ENCODE measurements at regions not wholly inside any gene's neighbourhood (a gene's known extent, or its start where the extent isn't known, plus 50 kb on each side); places are given as distances from the start of the nearest gene placed in this dataset.

GRCh38 chr17:13409455-13409854, 192.3 kb downstream of the HS3ST3A1 start:
- TF ChIP-seq, protein P1, sequence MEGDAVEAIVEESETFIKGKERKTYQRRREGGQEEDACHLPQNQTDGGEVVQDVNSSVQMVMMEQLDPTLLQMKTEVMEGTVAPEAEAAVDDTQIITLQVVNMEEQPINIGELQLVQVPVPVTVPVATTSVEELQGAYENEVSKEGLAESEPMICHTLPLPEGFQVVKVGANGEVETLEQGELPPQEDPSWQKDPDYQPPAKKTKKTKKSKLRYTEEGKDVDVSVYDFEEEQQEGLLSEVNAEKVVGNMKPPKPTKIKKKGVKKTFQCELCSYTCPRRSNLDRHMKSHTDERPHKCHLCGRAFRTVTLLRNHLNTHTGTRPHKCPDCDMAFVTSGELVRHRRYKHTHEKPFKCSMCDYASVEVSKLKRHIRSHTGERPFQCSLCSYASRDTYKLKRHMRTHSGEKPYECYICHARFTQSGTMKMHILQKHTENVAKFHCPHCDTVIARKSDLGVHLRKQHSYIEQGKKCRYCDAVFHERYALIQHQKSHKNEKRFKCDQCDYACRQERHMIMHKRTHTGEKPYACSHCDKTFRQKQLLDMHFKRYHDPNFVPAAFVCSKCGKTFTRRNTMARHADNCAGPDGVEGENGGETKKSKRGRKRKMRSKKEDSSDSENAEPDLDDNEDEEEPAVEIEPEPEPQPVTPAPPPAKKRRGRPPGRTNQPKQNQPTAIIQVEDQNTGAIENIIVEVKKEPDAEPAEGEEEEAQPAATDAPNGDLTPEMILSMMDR (IDR thresholded peaks at IDR 0.05; ENCODE audit: low read depth, low read length, missing control alignments): no peak
- no peak for DNase-seq (ENCODE audit: low read depth)
- H3K4me3 ChIP-seq (ENCODE audit: low read depth, low read length): no peak overlapping the region
- in situ Hi-C loops (cut with HindIII; ENCODE audit: low sequenced_read_pairs): no loop called here

GRCh38 chr17:13407381-13407780, 194.3 kb downstream of the HS3ST3A1 start:
- TF ChIP-seq, protein P1 (IDR thresholded peaks at IDR 0.05; ENCODE audit: low read depth, low read length, missing control alignments): no peak
- in situ Hi-C loops (cut with HindIII; ENCODE audit: low sequenced_read_pairs): no loop called here
- no peak overlapping the region for H3K4me3 ChIP-seq (ENCODE audit: low read depth, low read length)
- no peak for DNase-seq (ENCODE audit: low read depth)

DNA sequence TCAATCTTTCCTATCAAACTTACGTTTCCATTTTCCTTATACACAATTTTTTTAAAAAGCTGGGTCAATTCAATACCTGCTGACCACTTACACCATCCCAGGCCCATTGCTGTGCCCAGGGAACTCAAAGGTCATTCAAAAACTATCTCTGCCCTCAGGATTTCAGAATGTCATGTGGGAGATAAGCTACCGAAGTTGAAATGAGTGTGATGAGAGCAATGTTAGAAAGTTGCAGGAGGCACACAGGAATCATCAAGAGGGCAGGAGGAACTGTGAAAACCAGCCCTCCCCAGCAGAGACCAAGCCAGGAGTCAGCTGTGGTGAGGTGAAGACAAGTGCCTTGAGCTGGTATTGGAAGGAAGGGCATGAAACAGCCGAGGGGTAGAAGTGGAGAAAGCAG, 195.9 kb downstream of the HS3ST3A1 start:
- no peak for DNase-seq (ENCODE audit: low read depth)
- H3K4me3 ChIP-seq (ENCODE audit: low read depth, low read length): no peak overlapping the region
- TF ChIP-seq, protein P1 (IDR thresholded peaks at IDR 0.05; ENCODE audit: low read depth, low read length, missing control alignments): no peak
- in situ Hi-C loops (cut with HindIII; ENCODE audit: low sequenced_read_pairs): no loop called here

DNA sequence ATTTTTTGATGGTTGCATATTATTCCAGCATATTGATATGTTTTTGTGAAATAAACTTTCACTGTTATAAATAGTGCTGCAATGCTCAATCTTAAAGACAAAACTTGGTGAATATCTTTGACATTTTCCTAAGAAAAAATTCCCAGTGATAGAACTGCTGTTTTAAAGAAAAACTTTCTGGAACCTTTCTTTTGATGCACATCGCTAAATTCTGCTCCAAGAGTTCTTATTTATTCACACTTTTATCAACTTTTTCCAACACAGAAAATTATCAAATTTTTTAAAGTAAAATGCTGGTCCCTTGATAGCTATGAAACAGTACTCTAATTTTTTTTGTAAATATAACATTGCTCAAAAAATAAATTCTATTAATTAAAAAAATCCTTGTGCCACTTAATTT, 196.6 kb downstream of the HS3ST3A1 start:
- TF ChIP-seq, protein P1 (IDR thresholded peaks at IDR 0.05; ENCODE audit: low read depth, low read length, missing control alignments): no peak
- DNase-seq (ENCODE audit: low read depth): no peak
- H3K4me3 ChIP-seq (ENCODE audit: low read depth, low read length): no peak overlapping the region
- in situ Hi-C loops (cut with HindIII; ENCODE audit: low sequenced_read_pairs): no loop called here

- in situ Hi-C loops (cut with HindIII; ENCODE audit: low sequenced_read_pairs): no loop called here
- H3K4me3 ChIP-seq (ENCODE audit: low read depth, low read length): no peak overlapping the region
- TF ChIP-seq, protein P1 (IDR thresholded peaks at IDR 0.05; ENCODE audit: low read depth, low read length, missing control alignments): no peak
- DNase-seq (ENCODE audit: low read depth): no peak
Measured at GRCh38 chr17:13403982-13404946, 197.5 kb downstream of the HS3ST3A1 start.

- TF ChIP-seq, protein P1 (IDR thresholded peaks at IDR 0.05; ENCODE audit: low read depth, low read length, missing control alignments): no peak
- no peak for DNase-seq (ENCODE audit: low read depth)
- in situ Hi-C loops (cut with HindIII; ENCODE audit: low sequenced_read_pairs): no loop called here
- H3K4me3 ChIP-seq (ENCODE audit: low read depth, low read length): no peak overlapping the region
Measured at GRCh38 chr17:13400491-13400890, 201.2 kb downstream of the HS3ST3A1 start.

Measured in astrocyte of the cerebellum (primary cell).